ENCODE measurements at regions not wholly inside any gene's neighbourhood (a gene's known extent, or its start where the extent isn't known, plus 50 kb on each side); places are given as distances from the start of the nearest gene placed in this dataset.

GRCh38 chr11:69869311-69869939 is 50.2 kb upstream of the FGF3 start:
- CTCF ChIA-PET (ENCODE audit: low intra/inter-chr PET ratio, low total read pairs): no interaction called here
- H3K27ac ChIP-seq (ENCODE audit: extremely low read length, insufficient read depth, low read length): no peak overlapping the region
- 55% methylated on average over 6 of the region's 13 CpGs for WGBS (ENCODE audit: low lambda C conversion rate)

More at GRCh38 chr11:69869311-69869939, 50.2 kb upstream of the FGF3 start:
- Histone ChIP-seq H3K36me3 (replicated peaks in 1 of 2; ENCODE audit: control insufficient read depth in 1 of 2, insufficient read depth in 2 of 2, low read length in 2 of 2) (no peaks in the 10 kb centered on the region), H3K4me2 (ENCODE audit: low read depth, low read length) (no peak overlapping the region), H3K27me3 (ENCODE audit: control insufficient read depth in 1 of 2, insufficient read depth in 2 of 2, low read length in 2 of 2) (peaks cover 5 to 42% of the 10 kb centered on the region in 2 experiments; a peak in 3 of 5 replicates), H3K4me1 (ENCODE audit: insufficient read depth, low read length) (no peaks in the 10 kb centered on the region), H3K79me2 (ENCODE audit: insufficient read depth, low read length) (no peaks in the 10 kb centered on the region), H2AFZ (ENCODE audit: low read length) (no peak overlapping the region), H4K20me1 (ENCODE audit: insufficient read depth, low read length) (no peaks in the 10 kb centered on the region), H3K9ac (ENCODE audit: insufficient read depth, low read depth, low read length) (no peak overlapping the region), H3K9me3 (ENCODE audit: low read length) (no peaks in the 10 kb centered on the region), H3K4me3 (replicated peaks in 1 of 3; ENCODE audit: insufficient read depth in 1 of 3, low read depth in 2 of 3, low read length in 3 of 3) (no peak overlapping the region)
- POLR2A ChIA-PET: no interaction called here
- in situ Hi-C loops (cut with HindIII; ENCODE audit: extremely low pct_ligation_motif_present, low pct_unique_long_range_greater_than_20kb) (no loop called here), intact Hi-C loops (cut with micrococcal nuclease; ENCODE audit: unreplicated experiment) (no loop called here)
- BruUV-seq (replicated peaks): no TSS peak
- ATAC-seq (no peak), FAIRE-seq (no peak), DNase-seq (ENCODE audit: low spot score) (no peak)
- TF ChIP-seq ZFP91 (CRISPR knock-in tag; IDR thresholded peaks at IDR 0.05; ENCODE audit: borderline replicate concordance) (0 out of 2 replicates have a peak, but pooled peaks have one; percentile 3), USF2 (IDR thresholded peaks at IDR 0.05; ENCODE audit: low read depth, low read length) (no peak), USF2 (CRISPR knock-in tag; IDR thresholded peaks at IDR 0.05; ENCODE audit: borderline replicate concordance) (no peak)

Data from HepG2 (cell line).